Lower leg skin (tissue), 4 donors: ENCODE measurements at regions not wholly inside any gene's neighbourhood (a gene's known extent, or its start where the extent isn't known, plus 50 kb on each side); places are given as distances from the start of the nearest gene placed in this dataset.

Experiments used
- DNase-seq, 2 donors: peaks; one replicate each; pipeline ENCODE4 v3.0.0-alpha.2; 2019; ENCODE audit warnings: low spot score in 2 of 2
- H3K4me3 ChIP-seq: fragments of 200-600 bp; sonication (generic); 2 replicates; pipeline ENCODE4 v1.5.1; 2017; ENCODE audit warnings: mild to moderate bottlenecking, low read depth; ENCODE audit not compliant: poor library complexity, severe bottlenecking
- POLR2A ChIP-seq, 2 donors: fragments of 450-650 bp; IDR thresholded peaks; one replicate each; pipeline ENCODE4 v1.6.1; 2016 to 2017; ENCODE audit warnings: antibody characterized with exemption in 2 of 2, mild to moderate bottlenecking in 1 of 2, moderate library complexity in 1 of 2
- WGBS, 2 donors: methylation state at CpG; one replicate each; pipeline ENCODE4 v1.1.5; 2018; 5-methylcytosine and 5-hydroxymethylcytosine counted together
- intact Hi-C: fragments of 100-400 bp; cut with DNase I; formaldehyde crosslinking; loops from one replicate; pipeline ENCODE4 v1.15.0; 2023; ENCODE audit warnings: low total_unique reads
- TF ChIP-seq, protein P1 (sequence below), 3 donors: fragments of 450-650 bp; IDR thresholded peaks; one replicate each; pipeline ENCODE4 v1.5.1; 2016; ENCODE audit warnings: antibody characterized with exemption in 3 of 3, mild to moderate bottlenecking in 3 of 3, moderate library complexity in 2 of 3

DNA sequence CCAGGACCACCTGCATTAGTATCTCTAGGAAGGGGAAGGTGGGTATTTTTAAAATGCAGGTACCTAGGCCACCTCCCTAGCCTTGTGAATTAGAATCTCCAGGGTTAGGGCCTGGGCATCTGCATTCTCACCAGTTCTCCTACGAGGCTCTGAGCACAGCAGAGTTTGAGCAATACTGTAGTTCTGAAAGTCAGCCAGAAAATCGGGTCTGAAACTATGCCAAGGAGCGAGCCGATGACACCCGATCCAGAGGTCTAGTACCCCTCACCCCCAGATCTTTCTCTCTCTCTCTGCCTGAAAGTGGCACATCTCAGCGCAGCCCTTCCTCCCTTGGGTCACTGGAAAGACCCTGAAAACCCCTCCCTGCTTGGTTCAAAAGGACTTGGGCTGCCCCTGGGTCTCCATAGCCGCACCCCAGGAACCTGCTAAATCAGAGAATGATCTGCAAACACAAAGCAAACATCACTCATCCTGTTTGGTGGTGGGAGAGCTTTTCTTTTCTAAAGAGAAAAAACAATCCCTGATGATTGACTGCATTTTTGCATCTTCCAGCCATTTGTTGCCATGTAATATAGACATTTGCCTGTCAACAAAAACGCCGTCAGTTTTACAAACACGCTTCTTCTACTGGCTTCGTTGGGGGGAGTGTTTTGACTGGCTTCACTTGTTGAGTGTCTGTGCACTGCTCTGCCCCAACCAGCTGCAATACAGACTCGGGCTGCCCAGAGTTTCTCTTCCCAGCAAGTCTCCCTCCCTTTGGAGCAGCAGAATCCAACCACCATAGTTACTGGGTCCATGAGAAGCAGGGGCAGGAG, 229.9 kb downstream of the MN1 start:
- WGBS, 2 donors, result 50 to 57% methylated on average over 12 of the region's 12 CpGs
- TF ChIP-seq, protein P1, sequence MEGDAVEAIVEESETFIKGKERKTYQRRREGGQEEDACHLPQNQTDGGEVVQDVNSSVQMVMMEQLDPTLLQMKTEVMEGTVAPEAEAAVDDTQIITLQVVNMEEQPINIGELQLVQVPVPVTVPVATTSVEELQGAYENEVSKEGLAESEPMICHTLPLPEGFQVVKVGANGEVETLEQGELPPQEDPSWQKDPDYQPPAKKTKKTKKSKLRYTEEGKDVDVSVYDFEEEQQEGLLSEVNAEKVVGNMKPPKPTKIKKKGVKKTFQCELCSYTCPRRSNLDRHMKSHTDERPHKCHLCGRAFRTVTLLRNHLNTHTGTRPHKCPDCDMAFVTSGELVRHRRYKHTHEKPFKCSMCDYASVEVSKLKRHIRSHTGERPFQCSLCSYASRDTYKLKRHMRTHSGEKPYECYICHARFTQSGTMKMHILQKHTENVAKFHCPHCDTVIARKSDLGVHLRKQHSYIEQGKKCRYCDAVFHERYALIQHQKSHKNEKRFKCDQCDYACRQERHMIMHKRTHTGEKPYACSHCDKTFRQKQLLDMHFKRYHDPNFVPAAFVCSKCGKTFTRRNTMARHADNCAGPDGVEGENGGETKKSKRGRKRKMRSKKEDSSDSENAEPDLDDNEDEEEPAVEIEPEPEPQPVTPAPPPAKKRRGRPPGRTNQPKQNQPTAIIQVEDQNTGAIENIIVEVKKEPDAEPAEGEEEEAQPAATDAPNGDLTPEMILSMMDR (IDR thresholded peaks at IDR 0.05), result no peak
- no peak for TF ChIP-seq POLR2A (IDR thresholded peaks at IDR 0.05)
- DNase-seq, result no peak
- intact Hi-C loops, result no loop called here
- no peak overlapping the region for H3K4me3 ChIP-seq

DNA sequence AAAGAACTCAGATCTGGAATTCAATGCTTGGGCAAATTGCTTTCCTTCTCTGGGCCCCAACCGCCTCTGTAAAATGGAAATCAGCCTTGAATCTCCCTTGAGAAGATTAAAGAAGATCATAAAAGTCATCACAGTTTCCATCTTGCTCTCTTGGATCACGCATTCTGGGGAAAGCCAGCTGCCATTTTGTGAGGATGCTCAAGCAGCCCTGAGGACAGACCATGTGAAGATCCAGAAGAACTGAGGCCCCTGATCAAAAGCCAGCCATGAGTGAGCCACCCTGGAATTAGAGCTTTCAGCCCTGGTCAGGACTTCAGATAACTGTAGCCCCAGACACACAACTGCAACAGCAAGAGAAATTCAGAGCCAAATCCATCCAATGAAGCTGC, 229.3 kb downstream of the MN1 start:
- no peak for TF ChIP-seq POLR2A (IDR thresholded peaks at IDR 0.05)
- TF ChIP-seq, protein P1 (IDR thresholded peaks at IDR 0.05), result no peak
- intact Hi-C loops, result no loop called here
- DNase-seq, result no peak
- no peak overlapping the region for H3K4me3 ChIP-seq
- WGBS, 2 donors, result 94 to 100% methylated on average over 2 of the region's 2 CpGs

DNA sequence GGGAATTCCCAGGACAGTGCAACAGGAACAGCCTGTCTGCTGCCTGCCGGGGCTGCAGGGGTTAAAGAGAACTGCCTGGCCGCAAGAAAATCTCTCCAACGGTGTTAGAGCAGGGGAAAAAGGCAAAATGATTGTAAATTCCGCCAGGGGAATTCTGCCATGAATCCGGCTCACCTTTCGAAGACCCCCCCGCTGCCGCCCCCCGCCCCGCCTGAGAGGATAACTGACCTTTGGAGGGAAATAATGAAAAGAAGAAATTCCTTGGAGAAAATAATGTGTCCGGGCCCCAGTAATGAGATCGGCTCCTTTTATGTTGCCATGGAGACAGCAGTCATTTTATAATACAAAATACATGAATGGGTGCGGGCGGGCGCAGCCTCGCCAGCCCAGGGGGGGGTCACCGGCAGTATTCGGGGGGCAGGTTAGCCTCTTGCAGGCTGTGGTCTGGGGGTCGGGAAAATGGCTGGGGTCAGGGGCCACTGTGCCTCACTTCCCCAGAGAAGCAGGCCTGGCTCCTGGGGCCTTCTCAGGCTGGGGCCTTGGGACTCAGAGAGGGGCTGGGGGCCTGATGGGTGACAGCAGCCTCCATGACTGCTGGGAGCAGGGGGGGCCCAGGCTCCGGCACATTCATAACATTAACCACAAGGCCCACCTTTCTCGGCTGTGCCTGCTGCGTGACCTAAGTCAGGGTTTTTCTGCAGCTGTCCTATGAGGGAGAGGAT, 228.1 kb downstream of the MN1 start:
- no peak for DNase-seq
- 35 to 48% methylated on average over 20 to 22 of the region's 22 CpGs for WGBS, 2 donors
- no peak for TF ChIP-seq POLR2A (IDR thresholded peaks at IDR 0.05)
- TF ChIP-seq, protein P1 (IDR thresholded peaks at IDR 0.05), result no peak
- no peak overlapping the region for H3K4me3 ChIP-seq
- intact Hi-C loops, result no loop called here

DNA sequence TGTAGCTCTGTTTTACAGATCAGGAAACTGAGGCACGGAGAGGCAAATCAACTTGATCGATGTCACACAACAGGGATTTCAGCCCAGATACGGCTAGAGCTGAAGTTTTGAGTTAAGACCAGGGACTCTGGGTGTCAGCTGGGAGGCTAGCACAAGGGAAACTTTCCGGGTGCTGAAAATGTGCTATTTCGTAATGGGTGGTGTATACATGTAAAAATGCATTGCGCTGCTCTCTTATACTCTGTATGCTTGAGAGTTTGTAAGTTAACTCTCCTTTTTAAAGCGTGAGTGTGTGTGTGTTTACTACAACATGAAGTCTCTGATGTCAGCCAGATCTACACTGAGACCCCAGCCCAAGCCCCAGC, 227.6 kb downstream of the MN1 start:
- H3K4me3 ChIP-seq, result no peak overlapping the region
- no peak for DNase-seq
- TF ChIP-seq POLR2A (IDR thresholded peaks at IDR 0.05), result no peak
- TF ChIP-seq, protein P1 (IDR thresholded peaks at IDR 0.05), result no peak
- intact Hi-C loops, result no loop called here
- 80 to 83% methylated on average over 7 of the region's 7 CpGs for WGBS, 2 donors

DNA sequence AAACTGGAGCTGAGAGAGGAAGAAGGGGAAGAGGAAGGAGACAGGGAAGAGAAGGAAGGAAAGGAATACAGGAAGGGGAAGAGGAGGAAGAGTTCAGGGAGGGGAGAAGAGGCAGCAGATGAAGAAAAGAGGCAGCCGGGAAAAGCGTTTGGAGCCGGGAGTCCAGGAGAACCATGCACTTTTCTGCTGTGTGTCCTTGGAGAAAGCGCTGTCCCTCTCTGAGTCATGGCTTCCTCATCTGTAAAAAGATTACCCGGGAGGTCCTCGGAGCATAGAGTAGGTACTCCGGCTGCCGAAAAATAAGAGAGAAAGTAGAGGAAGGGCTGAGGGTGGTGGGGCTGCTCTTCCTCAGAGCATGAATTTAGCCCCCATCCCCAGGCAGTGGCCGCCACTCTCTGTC, 226.9 kb downstream of the MN1 start:
- TF ChIP-seq, protein P1 (IDR thresholded peaks at IDR 0.05), result no peak
- no peak for TF ChIP-seq POLR2A (IDR thresholded peaks at IDR 0.05)
- intact Hi-C loops, result no loop called here
- 84 to 92% methylated on average over 9 of the region's 9 CpGs for WGBS, 2 donors
- no peak for DNase-seq
- no peak overlapping the region for H3K4me3 ChIP-seq
